ENCODE measurements at regions not wholly inside any gene's neighbourhood (a gene's known extent, or its start where the extent isn't known, plus 50 kb on each side); places are given as distances from the start of the nearest gene placed in this dataset.

- no peak overlapping the region for H3K4me3 Mint-ChIP-seq
- H3K27me3 Mint-ChIP-seq (ENCODE audit: low read depth, poor library complexity) = no peaks in the 10 kb centered on the region
- TF ChIP-seq CTCF (IDR thresholded peaks at IDR 0.05) = no peak
- no peaks in the 10 kb centered on the region for H3K36me3 Mint-ChIP-seq (ENCODE audit: low read depth)
- no peak for DNase-seq
- H3K27ac Mint-ChIP-seq = no peak overlapping the region
- no peaks in the 10 kb centered on the region for H3K9me3 Mint-ChIP-seq
- peaks cover 7% of the 10 kb centered on the region for H3K4me1 Mint-ChIP-seq
Measured at GRCh38 chr21:28657566-28657965, 335.1 kb downstream of the LTN1 start.

DNA sequence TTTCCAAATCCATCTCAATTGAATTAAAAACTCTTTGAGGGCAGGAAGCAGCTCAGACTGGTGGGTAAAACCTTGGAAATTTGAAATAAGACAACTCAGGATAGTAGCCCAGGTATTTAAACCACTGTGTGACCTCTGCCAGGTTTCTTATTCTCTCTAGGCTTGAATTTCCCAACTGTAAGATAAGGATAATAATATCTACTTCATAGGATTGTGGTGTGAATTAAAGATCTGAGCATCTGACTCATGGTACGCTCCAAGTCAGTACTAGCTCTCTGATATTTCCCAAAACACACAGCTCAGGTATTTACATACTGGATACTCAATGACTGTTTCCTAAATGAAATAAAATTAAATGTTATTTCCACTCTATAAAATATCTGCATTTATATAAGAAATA lies 337.2 kb downstream of the LTN1 start:
- no peak for DNase-seq
- Mint-ChIP-seq H3K4me3 (no peak overlapping the region), H3K27me3 (ENCODE audit: low read depth, poor library complexity) (no peaks in the 10 kb centered on the region), H3K9me3 (no peaks in the 10 kb centered on the region), H3K27ac (no peak overlapping the region), H3K36me3 (ENCODE audit: low read depth) (no peaks in the 10 kb centered on the region), H3K4me1 (peaks cover 7% of the 10 kb centered on the region)
- no peak for TF ChIP-seq CTCF (IDR thresholded peaks at IDR 0.05)

DNA sequence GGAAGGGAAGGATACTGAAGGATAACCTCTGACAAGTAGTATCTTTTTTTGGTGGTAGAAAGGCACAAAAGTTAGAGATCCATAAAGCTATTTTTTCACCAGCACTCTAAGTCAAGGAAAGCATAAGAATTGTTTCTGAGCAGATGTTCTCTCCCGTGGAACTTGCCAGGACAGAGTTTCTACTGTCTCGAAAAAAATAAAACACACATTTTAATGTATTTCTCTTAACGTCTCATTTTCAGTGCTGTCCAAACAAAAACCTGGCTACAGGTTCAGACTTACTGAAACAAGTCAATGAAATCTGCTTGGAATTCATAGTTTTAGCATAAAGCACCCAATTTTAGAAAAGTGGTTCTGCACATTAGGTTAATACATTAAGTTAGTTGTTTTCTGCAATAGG lies 338.3 kb downstream of the LTN1 start:
- no peak overlapping the region for H3K27ac Mint-ChIP-seq
- H3K4me3 Mint-ChIP-seq = no peak overlapping the region
- H3K9me3 Mint-ChIP-seq = no peaks in the 10 kb centered on the region
- no peak for TF ChIP-seq CTCF (IDR thresholded peaks at IDR 0.05)
- DNase-seq = no peak
- H3K27me3 Mint-ChIP-seq (ENCODE audit: low read depth, poor library complexity) = no peaks in the 10 kb centered on the region
- H3K36me3 Mint-ChIP-seq (ENCODE audit: low read depth) = no peaks in the 10 kb centered on the region
- peaks cover 7% of the 10 kb centered on the region for H3K4me1 Mint-ChIP-seq

DNA sequence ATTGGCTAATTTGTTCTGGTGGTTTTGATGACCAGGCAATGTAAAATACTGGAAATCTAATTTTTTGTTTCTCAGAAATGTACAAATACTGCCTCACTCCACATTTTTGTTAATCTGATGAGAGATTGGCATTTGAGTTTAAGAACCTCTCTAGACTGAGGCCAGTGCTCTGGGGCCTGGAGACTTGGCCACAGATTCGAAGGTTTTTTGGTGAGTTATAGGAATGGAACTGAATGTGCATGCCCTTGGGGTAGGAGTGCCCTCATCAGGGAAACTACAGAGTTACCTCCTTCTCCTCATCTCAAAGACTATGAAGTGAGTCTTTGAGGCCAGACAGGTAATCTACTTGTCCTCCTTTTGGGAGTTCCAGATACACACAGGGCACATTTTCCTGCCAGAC lies 347.9 kb downstream of the LTN1 start:
- Mint-ChIP-seq H3K27ac (no peak overlapping the region), H3K27me3 (ENCODE audit: low read depth, poor library complexity) (no peaks in the 10 kb centered on the region), H3K4me3 (no peak overlapping the region), H3K9me3 (no peaks in the 10 kb centered on the region), H3K36me3 (ENCODE audit: low read depth) (no peaks in the 10 kb centered on the region), H3K4me1 (no peaks in the 10 kb centered on the region)
- TF ChIP-seq CTCF (IDR thresholded peaks at IDR 0.05) = no peak
- no peak for DNase-seq

DNA sequence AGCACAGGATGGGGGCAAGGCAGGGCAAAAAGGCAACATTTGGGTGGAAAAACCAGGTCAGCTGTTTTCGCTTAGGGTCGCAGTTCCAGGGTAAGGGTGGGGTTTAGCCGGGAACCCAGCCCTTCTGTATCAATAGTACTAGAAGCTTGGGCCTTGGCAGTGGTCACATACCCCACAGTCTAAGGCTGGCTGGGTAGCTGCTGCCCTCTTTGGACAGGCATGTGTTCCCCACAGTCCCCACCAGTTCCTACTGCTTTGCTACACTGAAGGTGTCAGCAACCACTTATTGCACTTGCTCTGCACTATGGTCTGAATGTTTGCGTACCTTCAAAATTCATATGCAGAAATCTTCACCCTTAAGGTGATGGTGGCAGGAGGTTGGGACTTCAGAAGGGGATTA lies 349.8 kb downstream of the LTN1 start:
- Mint-ChIP-seq H3K27ac (no peak overlapping the region), H3K9me3 (no peaks in the 10 kb centered on the region), H3K4me3 (no peak overlapping the region), H3K27me3 (ENCODE audit: low read depth, poor library complexity) (no peaks in the 10 kb centered on the region), H3K36me3 (ENCODE audit: low read depth) (no peaks in the 10 kb centered on the region), H3K4me1 (no peaks in the 10 kb centered on the region)
- no peak for TF ChIP-seq CTCF (IDR thresholded peaks at IDR 0.05)
- no peak for DNase-seq

- Mint-ChIP-seq H3K36me3 (ENCODE audit: low read depth) (no peaks in the 10 kb centered on the region), H3K4me1 (no peaks in the 10 kb centered on the region), H3K4me3 (no peak overlapping the region), H3K27ac (no peak overlapping the region), H3K27me3 (ENCODE audit: low read depth, poor library complexity) (no peaks in the 10 kb centered on the region), H3K9me3 (no peaks in the 10 kb centered on the region)
- no peak for DNase-seq
- TF ChIP-seq CTCF (IDR thresholded peaks at IDR 0.05) = no peak
Measured at GRCh38 chr21:28641731-28642130, 350.9 kb downstream of the LTN1 start.

Data from nephron progenitor cell (in vitro differentiated cells).